GM04504 (cell line): ENCODE measurements at regions not wholly inside any gene's neighbourhood (a gene's known extent, or its start where the extent isn't known, plus 50 kb on each side); places are given as distances from the start of the nearest gene placed in this dataset.
"Not testable (repeated sequence)": the region's sequence is repeated elsewhere in the genome, so short reads cannot be mapped to it uniquely, and the experiment has no call there.

Source experiments
- DNase-seq: peaks from one replicate; pipeline ENCODE4 v3.0.0-alpha.2; 2012; ENCODE audit warnings: low read depth

DNA sequence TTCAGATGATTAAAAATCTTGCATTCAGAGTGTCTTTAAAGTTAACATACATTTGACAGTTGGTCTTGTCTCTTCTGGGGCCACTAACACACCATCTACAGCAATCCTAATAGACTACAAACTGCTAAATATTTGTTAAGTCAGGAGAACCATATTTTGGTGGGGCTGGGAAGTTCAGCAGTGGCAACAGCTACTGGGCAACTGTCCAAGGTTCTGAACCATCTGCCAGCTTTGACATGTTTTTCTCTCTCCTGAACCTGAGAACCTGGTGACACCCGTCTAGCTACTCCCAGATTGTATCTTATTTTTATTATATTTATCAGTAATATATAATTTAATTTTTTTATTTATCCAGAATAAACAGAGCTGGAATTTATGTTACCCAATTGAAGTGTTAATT lies 199.0 kb upstream of the DPYD start:
- no peak for DNase-seq

- no peak for DNase-seq
Measured at GRCh38 chr1:98113811-98114210, 193.0 kb upstream of the DPYD start.

DNA sequence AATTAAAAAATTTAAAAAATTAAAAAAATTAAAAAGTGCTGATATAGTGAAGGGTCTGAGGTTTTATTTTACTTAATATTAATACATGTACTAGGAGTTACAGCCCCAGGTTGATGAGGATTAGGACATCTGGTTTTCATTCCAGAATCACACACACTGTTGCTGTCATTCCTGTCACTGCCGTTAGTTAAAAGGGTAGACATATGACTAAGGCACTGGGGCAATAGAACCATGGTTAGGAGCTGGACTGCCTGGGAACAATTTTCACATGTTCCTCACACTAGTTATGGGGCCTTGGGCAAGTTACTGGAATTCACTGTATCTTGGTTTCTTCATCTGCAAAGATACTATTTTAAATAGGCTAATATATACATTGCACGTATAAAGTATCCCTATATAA lies 191.8 kb upstream of the DPYD start:
- DNase-seq: no peak

GRCh38 chr1:98110674-98111073 lies 189.8 kb upstream of the DPYD start:
- no peak for DNase-seq

- DNase-seq: not testable (repeated sequence)
Measured at GRCh38 chr1:98108378-98108777, 187.5 kb upstream of the DPYD start.

DNA sequence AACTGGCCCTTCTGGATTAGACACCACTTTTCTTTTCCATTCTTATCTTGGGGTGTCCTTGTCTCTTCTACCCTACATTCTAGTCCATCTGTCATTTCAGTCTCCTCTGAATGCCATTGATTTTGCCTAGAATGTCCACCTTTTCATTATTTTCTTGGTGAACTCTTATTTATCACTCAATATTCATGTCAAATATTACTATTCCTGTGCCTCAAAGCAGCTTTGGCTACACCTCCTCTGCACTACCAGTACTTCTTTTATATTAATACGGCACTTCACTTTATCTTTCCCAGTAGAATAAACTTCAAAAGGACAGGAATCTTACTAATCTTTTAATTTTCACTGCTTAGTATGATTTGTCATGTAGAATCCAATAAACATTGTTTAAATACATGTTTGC lies 186.4 kb upstream of the DPYD start:
- DNase-seq: no peak

- DNase-seq: peak; percentile 86
Measured at GRCh38 chr1:98104289-98104688, 183.5 kb upstream of the DPYD start.

DNA sequence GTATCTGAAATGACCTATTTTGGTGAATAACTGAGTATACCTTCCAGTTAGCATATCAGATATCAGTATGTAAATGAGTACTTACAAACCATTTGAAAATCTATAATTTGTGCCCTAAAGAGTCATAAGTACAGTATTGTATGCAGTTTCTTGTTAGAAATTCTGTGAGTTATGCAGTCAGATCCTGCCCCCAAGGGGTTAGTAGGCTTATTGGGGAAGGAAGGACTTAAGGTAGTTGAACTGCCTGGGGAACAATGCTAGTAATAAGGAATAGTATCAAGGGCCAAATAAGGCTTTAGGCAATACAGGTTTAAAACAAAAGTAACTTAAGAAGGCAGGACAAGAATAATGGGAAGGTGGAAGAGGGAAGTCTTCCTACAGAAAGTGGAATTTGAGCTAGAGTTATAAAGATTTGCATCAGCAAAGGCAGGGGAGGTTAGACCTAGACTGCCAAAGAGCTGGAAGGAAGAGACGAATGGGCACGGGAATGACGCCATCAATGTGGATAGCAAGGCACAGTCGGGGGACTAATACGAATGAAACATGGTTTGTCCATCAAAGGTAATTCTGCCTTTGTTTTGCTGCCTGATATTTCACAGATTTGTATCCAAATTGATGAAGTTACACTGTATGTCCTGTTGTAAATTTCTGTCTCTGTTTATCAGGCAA lies 182.9 kb upstream of the DPYD start:
- DNase-seq: no peak

DNA sequence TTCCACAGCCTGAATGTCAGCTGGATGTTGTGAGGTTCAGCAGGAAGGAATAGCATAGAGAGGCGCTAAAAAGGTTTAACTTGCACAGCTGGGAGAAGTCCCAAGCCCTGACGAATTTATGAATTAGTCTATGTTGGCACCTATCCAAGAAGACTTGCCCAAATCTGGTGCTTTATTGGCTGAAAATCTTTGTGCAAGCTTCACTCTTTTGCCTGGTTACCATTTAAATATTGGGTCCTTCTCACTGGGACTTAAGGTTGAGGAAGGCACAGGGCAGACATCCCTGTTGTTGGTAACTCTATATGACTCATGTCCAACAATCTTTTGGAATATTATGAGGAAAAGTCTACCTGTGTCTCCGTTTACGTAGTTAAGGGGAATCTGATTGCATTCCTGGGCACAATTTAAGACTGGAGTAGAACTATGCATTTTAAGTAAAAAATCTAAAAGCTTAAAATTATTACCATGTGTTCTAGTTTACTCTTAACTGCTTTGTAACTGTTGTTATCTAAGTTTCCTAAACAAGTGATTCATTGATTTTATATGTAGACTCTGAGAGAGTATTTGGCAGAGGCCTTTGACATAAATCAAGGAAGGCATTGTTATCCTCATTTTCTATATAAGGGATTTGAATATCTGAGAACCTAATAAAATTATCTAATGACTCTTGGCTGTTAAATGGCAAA lies 181.7 kb upstream of the DPYD start:
- peak; percentile 41 for DNase-seq

GRCh38 chr1:98101364-98101763 lies 180.5 kb upstream of the DPYD start:
- no peak for DNase-seq

DNA sequence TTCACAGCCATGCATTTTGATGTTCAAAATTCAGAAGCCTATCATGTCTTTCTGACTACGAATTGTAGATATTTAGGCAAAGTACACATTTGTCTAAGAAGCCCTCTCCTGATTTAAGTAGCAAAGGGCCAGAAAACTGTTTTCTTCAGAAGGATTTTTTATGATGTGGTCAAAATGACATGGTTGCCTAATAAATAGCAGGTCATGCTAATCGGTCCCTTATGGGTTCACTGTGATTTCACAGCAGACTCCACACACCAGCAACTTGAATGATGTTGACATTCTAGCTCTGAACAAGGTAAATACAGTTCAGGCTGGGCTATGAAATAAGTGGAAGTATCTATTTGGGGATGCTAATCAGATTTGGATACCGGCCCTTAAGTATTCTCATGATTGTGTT lies 178.7 kb upstream of the DPYD start:
- DNase-seq: peak; percentile 68

GRCh38 chr1:98098473-98098872 lies 177.6 kb upstream of the DPYD start:
- DNase-seq: no peak

- DNase-seq: peak; percentile 35
Measured at GRCh38 chr1:98090351-98090750, 169.5 kb upstream of the DPYD start.

DNA sequence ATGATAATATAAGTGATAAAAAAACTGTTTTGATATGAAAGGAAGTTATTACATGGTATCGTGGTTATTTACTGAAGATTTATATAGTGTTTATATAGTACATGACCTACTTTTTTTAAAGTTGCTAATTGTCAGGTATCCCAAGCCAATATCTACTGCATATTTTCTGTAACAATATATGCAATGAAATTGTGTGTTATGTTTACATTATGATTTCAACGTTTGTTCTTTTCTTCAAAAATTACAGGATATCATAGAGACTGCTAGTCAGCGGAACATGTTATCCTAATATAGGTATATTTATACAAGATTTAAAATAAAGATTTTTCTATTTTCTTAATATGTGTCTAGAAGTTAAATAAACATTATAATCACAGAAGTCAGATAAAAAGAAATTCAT lies 167.5 kb upstream of the DPYD start:
- DNase-seq: no peak

- peak; percentile 85 for DNase-seq
Measured at GRCh38 chr1:98086796-98087441, 166.1 kb upstream of the DPYD start.

DNA sequence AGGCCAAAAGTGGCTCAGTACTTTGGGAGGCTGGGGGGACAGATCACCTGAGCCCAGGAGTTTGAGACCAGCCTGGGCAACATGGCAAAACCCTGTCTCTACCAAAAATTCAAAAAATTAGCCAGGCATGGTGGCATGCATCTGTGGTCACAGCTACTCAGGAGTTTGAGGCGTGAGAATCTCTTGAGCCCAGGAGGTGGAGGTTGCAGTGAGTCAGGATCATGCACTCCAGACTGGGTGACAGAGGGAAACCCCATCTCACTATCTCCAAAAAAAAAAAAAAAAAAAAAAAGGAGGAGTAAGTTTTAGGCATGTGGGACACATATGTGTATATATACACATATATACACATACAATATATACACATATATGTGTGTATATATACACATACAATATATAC lies 165.3 kb upstream of the DPYD start:
- no peak for DNase-seq

DNA sequence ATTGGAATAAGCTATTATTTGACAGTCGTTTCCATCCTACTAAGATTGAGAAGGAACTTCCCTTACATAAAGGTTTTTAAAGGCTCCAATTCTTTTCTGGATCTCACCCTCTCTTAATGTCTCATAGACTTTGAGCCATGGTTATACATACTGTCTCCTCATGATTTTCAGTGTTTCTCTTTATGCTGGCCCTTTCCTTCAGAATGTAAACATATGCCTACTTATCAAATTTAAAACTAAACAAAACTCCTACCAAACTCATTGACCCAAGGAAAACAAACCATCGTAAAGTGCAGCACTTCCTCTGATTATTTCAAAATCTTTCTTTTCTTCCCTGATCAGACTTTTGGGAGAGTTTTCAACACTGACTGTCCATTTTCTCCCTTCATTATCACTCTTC lies 163.4 kb upstream of the DPYD start:
- DNase-seq: no peak

GRCh38 chr1:98081944-98082343 lies 161.1 kb upstream of the DPYD start:
- no peak for DNase-seq

DNA sequence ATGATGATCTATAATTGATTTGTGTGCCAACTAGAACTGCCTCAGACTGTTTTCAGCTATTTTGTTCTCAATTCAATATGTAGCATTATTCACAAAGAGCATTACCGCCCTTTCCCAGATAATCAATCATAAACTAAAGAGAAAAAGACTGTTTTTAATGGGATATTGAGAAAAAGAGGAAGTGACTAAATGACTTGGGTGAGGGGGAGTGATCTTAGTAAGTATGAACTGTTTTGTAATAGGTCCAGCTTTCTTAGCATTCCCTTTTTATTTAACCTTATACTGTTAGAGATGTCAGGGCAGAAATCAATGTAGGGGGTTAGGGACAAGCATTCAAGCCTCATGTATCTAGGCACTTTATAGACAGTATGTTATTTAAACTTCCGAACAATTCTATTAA lies 157.8 kb upstream of the DPYD start:
- no peak for DNase-seq

GRCh38 chr1:98077691-98078090 lies 156.9 kb upstream of the DPYD start:
- DNase-seq: no peak

DNA sequence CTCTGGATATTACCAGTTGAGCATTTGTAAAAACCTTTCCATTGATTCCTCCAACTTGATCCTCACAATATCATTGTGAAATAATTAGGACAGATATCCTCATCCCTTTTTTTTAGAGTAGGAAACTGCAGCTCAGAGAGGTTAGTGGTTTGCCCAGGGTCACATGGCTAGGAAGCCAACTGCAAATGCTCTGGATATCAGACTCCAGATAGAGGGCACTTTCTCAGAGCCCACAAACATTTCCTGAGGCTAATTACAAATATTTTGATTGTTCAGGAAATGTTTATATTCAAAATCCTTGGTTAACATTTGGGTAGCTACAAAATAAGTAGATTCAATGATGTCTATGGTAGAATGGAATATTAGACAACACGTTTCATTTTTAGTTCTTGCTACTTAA lies 154.8 kb upstream of the DPYD start:
- no peak for DNase-seq

- DNase-seq: no peak
Measured at GRCh38 chr1:98073823-98074222, 153.0 kb upstream of the DPYD start.

- no peak for DNase-seq
Measured at GRCh38 chr1:98073106-98073505, 152.3 kb upstream of the DPYD start.

DNA sequence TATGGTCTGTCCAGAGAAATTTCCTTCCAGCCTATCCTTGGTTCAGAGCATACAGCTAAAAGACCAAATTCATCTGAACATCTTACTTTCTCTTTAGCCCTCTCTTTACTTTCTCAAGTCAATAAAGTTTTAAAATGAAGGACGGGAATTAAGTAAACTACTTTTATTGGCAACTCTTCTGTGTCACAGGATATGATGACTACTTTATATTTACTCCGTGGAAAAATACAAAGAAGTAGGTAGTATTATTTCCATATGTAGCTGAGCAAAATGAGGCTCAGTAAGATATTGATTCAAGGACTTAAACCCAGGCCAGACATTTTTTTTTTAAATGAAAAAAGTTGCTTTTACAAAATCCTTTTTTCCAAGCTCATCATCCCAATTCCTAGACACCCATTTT lies 151.2 kb upstream of the DPYD start:
- DNase-seq: no peak
